Body of pancreas (tissue), 4 donors: ENCODE measurements at regions not wholly inside any gene's neighbourhood (a gene's known extent, or its start where the extent isn't known, plus 50 kb on each side); places are given as distances from the start of the nearest gene placed in this dataset.

Experiments used
- CTCF ChIP-seq, 7 experiments: fragments of 450-650 bp in 4 of 7; fragments of 200-600 bp in 3 of 7; sonication (generic) in 3 of 7; IDR thresholded peaks; one replicate each; pipeline ENCODE4 v1.5.1; 2016 to 2019; ENCODE audit warnings: antibody characterized with exemption in 7 of 7
- POLR2A ChIP-seq, 3 donors: fragments of 450-650 bp; IDR thresholded peaks; one replicate each; pipeline ENCODE4 v1.6.1; 2016; ENCODE audit warnings: antibody characterized with exemption in 3 of 3, mild to moderate bottlenecking in 2 of 3

- no peak for TF ChIP-seq CTCF (IDR thresholded peaks at IDR 0.05)
- TF ChIP-seq POLR2A (IDR thresholded peaks at IDR 0.05), result no peak
Measured at GRCh38 chr1:118258975-118259374, 73.9 kb upstream of the SPAG17 start.
